ENCODE measurements at regions not wholly inside any gene's neighbourhood (a gene's known extent, or its start where the extent isn't known, plus 50 kb on each side); places are given as distances from the start of the nearest gene placed in this dataset.

GRCh38 chr6:40312213-40313015 lies 274.8 kb downstream of the LRFN2 start:
- H3K36me3 ChIP-seq (ENCODE audit: control insufficient read depth in 4 of 4, insufficient read depth in 4 of 4, low read length in 4 of 4) = no peaks in the 10 kb centered on the region
- H3K9ac ChIP-seq (ENCODE audit: insufficient read depth in 1 of 2, low read length in 2 of 2) = no peak overlapping the region
- no peak overlapping the region for H3K27ac ChIP-seq (ENCODE audit: low read depth in 1 of 2, low read length in 1 of 2)
- H3K4me1 ChIP-seq (ENCODE audit: control insufficient read depth in 5 of 5, insufficient read depth in 5 of 5, low read length in 5 of 5) = peaks cover 0 to 7% (median 0%) of the 10 kb centered on the region in 5 donors
- ATAC-seq (ENCODE audit: insufficient read depth, low FRiP score) (no peak), DNase-seq (no peak)
- no peak overlapping the region for H3K4me3 ChIP-seq
- TF ChIP-seq, protein P1, sequence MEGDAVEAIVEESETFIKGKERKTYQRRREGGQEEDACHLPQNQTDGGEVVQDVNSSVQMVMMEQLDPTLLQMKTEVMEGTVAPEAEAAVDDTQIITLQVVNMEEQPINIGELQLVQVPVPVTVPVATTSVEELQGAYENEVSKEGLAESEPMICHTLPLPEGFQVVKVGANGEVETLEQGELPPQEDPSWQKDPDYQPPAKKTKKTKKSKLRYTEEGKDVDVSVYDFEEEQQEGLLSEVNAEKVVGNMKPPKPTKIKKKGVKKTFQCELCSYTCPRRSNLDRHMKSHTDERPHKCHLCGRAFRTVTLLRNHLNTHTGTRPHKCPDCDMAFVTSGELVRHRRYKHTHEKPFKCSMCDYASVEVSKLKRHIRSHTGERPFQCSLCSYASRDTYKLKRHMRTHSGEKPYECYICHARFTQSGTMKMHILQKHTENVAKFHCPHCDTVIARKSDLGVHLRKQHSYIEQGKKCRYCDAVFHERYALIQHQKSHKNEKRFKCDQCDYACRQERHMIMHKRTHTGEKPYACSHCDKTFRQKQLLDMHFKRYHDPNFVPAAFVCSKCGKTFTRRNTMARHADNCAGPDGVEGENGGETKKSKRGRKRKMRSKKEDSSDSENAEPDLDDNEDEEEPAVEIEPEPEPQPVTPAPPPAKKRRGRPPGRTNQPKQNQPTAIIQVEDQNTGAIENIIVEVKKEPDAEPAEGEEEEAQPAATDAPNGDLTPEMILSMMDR (IDR thresholded peaks at IDR 0.05; ENCODE audit: control extremely low read depth, extremely low read depth) = no peak
- 78 to 86% methylated on average over 5 of the region's 5 CpGs for WGBS, 2 donors
- peaks cover 0 to 2% (median 0%) of the 10 kb centered on the region in 4 donors for H3K9me3 ChIP-seq (ENCODE audit: control insufficient read depth in 4 of 4, insufficient read depth in 3 of 4, low read length in 3 of 4)
- H3K27me3 ChIP-seq (ENCODE audit: control insufficient read depth in 3 of 3, insufficient read depth in 3 of 3, low read length in 2 of 3) = peaks cover 0 to 3% (median 0%) of the 10 kb centered on the region in 3 donors

DNA sequence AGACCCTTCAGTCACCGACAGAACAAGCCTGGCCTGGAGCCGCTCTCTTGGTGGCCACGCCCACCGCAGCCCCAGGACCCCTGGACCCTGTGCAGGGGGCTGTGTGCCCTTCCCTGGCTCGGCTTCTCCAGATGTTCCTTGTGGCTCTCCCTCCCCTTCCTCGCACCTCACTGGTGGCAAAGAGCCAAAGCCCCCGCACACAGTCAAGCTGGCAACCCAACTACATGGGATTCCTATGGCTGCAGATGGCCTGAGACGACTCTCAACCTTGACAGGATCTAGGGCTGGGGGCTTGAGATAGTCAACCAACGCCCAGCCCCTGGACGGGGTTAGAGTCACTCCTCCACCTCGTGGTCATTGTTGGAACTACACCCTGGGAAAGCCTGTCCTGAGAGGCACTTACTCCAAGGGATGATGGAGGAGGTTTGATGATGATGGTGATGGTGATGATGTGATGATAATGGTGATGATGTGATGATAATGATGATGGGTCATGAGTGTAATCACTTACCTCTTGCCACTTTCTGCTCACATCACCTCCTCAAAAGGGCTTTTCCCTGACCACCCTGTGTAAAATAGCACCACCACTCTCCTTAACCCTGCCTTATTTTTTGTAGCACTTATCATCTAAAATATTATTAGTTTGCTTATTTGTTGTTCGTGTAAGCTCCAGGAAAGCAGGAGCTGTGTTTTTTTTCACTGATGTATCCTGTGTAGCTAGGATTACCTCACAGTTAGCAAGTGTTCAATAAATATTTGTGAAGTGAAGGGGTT lies 278.4 kb downstream of the LRFN2 start:
- H3K27me3 ChIP-seq (ENCODE audit: control insufficient read depth in 3 of 3, insufficient read depth in 3 of 3, low read length in 2 of 3) = peaks cover 0 to 3% (median 0%) of the 10 kb centered on the region in 3 donors
- H3K27ac ChIP-seq (ENCODE audit: low read depth in 1 of 2, low read length in 1 of 2) = no peak overlapping the region
- H3K4me3 ChIP-seq = no peak overlapping the region
- peaks cover 0 to 7% (median 0%) of the 10 kb centered on the region in 5 donors for H3K4me1 ChIP-seq (ENCODE audit: control insufficient read depth in 5 of 5, insufficient read depth in 5 of 5, low read length in 5 of 5)
- H3K36me3 ChIP-seq (ENCODE audit: control insufficient read depth in 4 of 4, insufficient read depth in 4 of 4, low read length in 4 of 4) = no peaks in the 10 kb centered on the region
- TF ChIP-seq, protein P1 (IDR thresholded peaks at IDR 0.05; ENCODE audit: control extremely low read depth, extremely low read depth) = peak; percentile 52
- 8 to 9% methylated on average over 12 of the region's 12 CpGs for WGBS, 2 donors
- no peak for ATAC-seq (ENCODE audit: insufficient read depth, low FRiP score)
- DNase-seq = peak; percentile 77 to 81 (median 80)
- H3K9ac ChIP-seq (ENCODE audit: insufficient read depth in 1 of 2, low read length in 2 of 2) = no peak overlapping the region
- peaks cover 0 to 8% (median 0%) of the 10 kb centered on the region in 4 donors for H3K9me3 ChIP-seq (ENCODE audit: control insufficient read depth in 4 of 4, insufficient read depth in 3 of 4, low read length in 3 of 4)

- TF ChIP-seq, protein P1 (IDR thresholded peaks at IDR 0.05; ENCODE audit: control extremely low read depth, extremely low read depth) = no peak
- peaks cover 0 to 8% (median 0%) of the 10 kb centered on the region in 4 donors for H3K9me3 ChIP-seq (ENCODE audit: control insufficient read depth in 4 of 4, insufficient read depth in 3 of 4, low read length in 3 of 4)
- H3K9ac ChIP-seq (ENCODE audit: insufficient read depth in 1 of 2, low read length in 2 of 2) = no peak overlapping the region
- no peak for DNase-seq
- ATAC-seq (ENCODE audit: insufficient read depth, low FRiP score) = no peak
- 56 to 69% methylated on average over 5 of the region's 5 CpGs for WGBS, 2 donors
- H3K36me3 ChIP-seq (ENCODE audit: control insufficient read depth in 4 of 4, insufficient read depth in 4 of 4, low read length in 4 of 4) = no peaks in the 10 kb centered on the region
- H3K4me3 ChIP-seq = no peak overlapping the region
- H3K27ac ChIP-seq (ENCODE audit: low read depth in 1 of 2, low read length in 1 of 2) = no peak overlapping the region
- H3K27me3 ChIP-seq (ENCODE audit: control insufficient read depth in 3 of 3, insufficient read depth in 3 of 3, low read length in 2 of 3) = peaks cover 0 to 3% (median 0%) of the 10 kb centered on the region in 3 donors
- peaks cover 0 to 7% (median 0%) of the 10 kb centered on the region in 5 donors for H3K4me1 ChIP-seq (ENCODE audit: control insufficient read depth in 5 of 5, insufficient read depth in 5 of 5, low read length in 5 of 5)
Observed at GRCh38 chr6:40307712-40308111, 279.5 kb downstream of the LRFN2 start.
